ENCODE measurements at regions not wholly inside any gene's neighbourhood (a gene's known extent, or its start where the extent isn't known, plus 50 kb on each side); places are given as distances from the start of the nearest gene placed in this dataset.

- DNase-seq = no peak
These were observed 348.5 kb downstream of the EN1 start for GRCh38 chr2:118498943-118499342.

GRCh38 chr2:118496870-118497611 lies 350.4 kb downstream of the EN1 start:
- DNase-seq = no peak

- no peak for DNase-seq
These were observed 351.0 kb downstream of the EN1 start for GRCh38 chr2:118496467-118496866.

- no peak for DNase-seq
These were observed 352.2 kb downstream of the EN1 start for GRCh38 chr2:118495290-118495689.

GRCh38 chr2:118493213-118493612 lies 354.2 kb downstream of the EN1 start:
- DNase-seq = no peak

GRCh38 chr2:118492335-118492734 lies 355.1 kb downstream of the EN1 start:
- DNase-seq = no peak

GRCh38 chr2:118490330-118490729 lies 357.1 kb downstream of the EN1 start:
- no peak for DNase-seq

GRCh38 chr2:118489712-118490299 lies 357.6 kb downstream of the EN1 start:
- no peak for DNase-seq

GRCh38 chr2:118481299-118481698 lies 366.1 kb downstream of the EN1 start:
- no peak for DNase-seq

- no peak for DNase-seq
These were observed 368.4 kb downstream of the EN1 start for GRCh38 chr2:118479020-118479419.

GRCh38 chr2:118477111-118477862 lies 370.2 kb downstream of the EN1 start:
- DNase-seq = no peak

- no peak for DNase-seq
These were observed 371.7 kb downstream of the EN1 start for GRCh38 chr2:118475622-118476205.

- DNase-seq = no peak
These were observed 372.9 kb downstream of the EN1 start for GRCh38 chr2:118474541-118474920.

- no peak for DNase-seq
These were observed 373.5 kb downstream of the EN1 start for GRCh38 chr2:118473846-118474540.

GRCh38 chr2:118473241-118473640 lies 374.2 kb downstream of the EN1 start:
- DNase-seq = no peak

- DNase-seq = no peak
These were observed 377.2 kb downstream of the EN1 start for GRCh38 chr2:118470297-118470696.

- DNase-seq = no peak
These were observed 378.3 kb downstream of the EN1 start for GRCh38 chr2:118469103-118469502.

- no peak for DNase-seq
These were observed 376.4 kb downstream of the INSIG2 start for GRCh38 chr2:118464546-118465265.

- no peak for DNase-seq
These were observed 375.8 kb downstream of the INSIG2 start for GRCh38 chr2:118464046-118464445.

- DNase-seq = no peak
These were observed 372.2 kb downstream of the INSIG2 start for GRCh38 chr2:118460425-118460824.

GRCh38 chr2:118459426-118459825 lies 371.2 kb downstream of the INSIG2 start:
- no peak for DNase-seq

- no peak for DNase-seq
These were observed 369.7 kb downstream of the INSIG2 start for GRCh38 chr2:118457951-118458350.

Measured in CD4-positive, alpha-beta T cell treated with Interleukin-1 beta for 1 hour (primary cell).